Activated T-cell treated with anti-CD3 and anti-CD28 coated beads, Interleukin-2, amount 50 U/mL, for 48 hours (primary cell): ENCODE measurements at regions not wholly inside any gene's neighbourhood (a gene's known extent, or its start where the extent isn't known, plus 50 kb on each side); places are given as distances from the start of the nearest gene placed in this dataset.
"Not testable (repeated sequence)": the region's sequence is repeated elsewhere in the genome, so short reads cannot be mapped to it uniquely, and the experiment has no call there.

Source experiments
- DNase-seq, 2 experiments: peaks; one replicate each; pipeline ENCODE4 v3.0.0-alpha.2; 2020

- no peak for DNase-seq
Observed at GRCh38 chr3:152583963-152584362, 251.0 kb upstream of the P2RY1 start.

GRCh38 chr3:152586974-152587373, 248.0 kb upstream of the P2RY1 start:
- DNase-seq = no peak

GRCh38 chr3:152587861-152588260, 247.1 kb upstream of the P2RY1 start:
- DNase-seq = no peak

- no peak for DNase-seq
Observed at GRCh38 chr3:152589644-152590043, 245.3 kb upstream of the P2RY1 start.

- DNase-seq = no peak
Observed at GRCh38 chr3:152591515-152591914, 243.4 kb upstream of the P2RY1 start.

GRCh38 chr3:152593242-152593641, 241.7 kb upstream of the P2RY1 start:
- DNase-seq = no peak

GRCh38 chr3:152595975-152596821, 238.7 kb upstream of the P2RY1 start:
- no peak for DNase-seq

GRCh38 chr3:152596832-152597231, 238.1 kb upstream of the P2RY1 start:
- DNase-seq = not testable (repeated sequence)

GRCh38 chr3:152606146-152606545, 228.8 kb upstream of the P2RY1 start:
- no peak for DNase-seq

- no peak for DNase-seq
Observed at GRCh38 chr3:152607179-152607578, 227.8 kb upstream of the P2RY1 start.

- no peak for DNase-seq
Observed at GRCh38 chr3:152608696-152609594, 226.0 kb upstream of the P2RY1 start.

- DNase-seq = no peak
Observed at GRCh38 chr3:152609891-152610290, 225.0 kb upstream of the P2RY1 start.

GRCh38 chr3:152610622-152611021, 224.3 kb upstream of the P2RY1 start:
- DNase-seq = no peak

GRCh38 chr3:152611905-152612304, 223.0 kb upstream of the P2RY1 start:
- no peak for DNase-seq

GRCh38 chr3:152613851-152614250, 221.1 kb upstream of the P2RY1 start:
- DNase-seq = no peak

GRCh38 chr3:152615681-152616080, 219.2 kb upstream of the P2RY1 start:
- DNase-seq = no peak

- no peak for DNase-seq
Observed at GRCh38 chr3:152617609-152618008, 217.3 kb upstream of the P2RY1 start.

GRCh38 chr3:152618529-152618928, 216.4 kb upstream of the P2RY1 start:
- DNase-seq = no peak

GRCh38 chr3:152619691-152620090, 215.2 kb upstream of the P2RY1 start:
- DNase-seq = no peak

- DNase-seq = no peak
Observed at GRCh38 chr3:152620395-152620794, 214.5 kb upstream of the P2RY1 start.

GRCh38 chr3:152621006-152621868, 213.7 kb upstream of the P2RY1 start:
- no peak for DNase-seq

- no peak for DNase-seq
Observed at GRCh38 chr3:152621967-152622810, 212.7 kb upstream of the P2RY1 start.
